NCI-H2196 treated with DMSO at 0.1 percent for 48 hours (cell line): ENCODE measurements at regions not wholly inside any gene's neighbourhood (a gene's known extent, or its start where the extent isn't known, plus 50 kb on each side); places are given as distances from the start of the nearest gene placed in this dataset.

Source experiments
- DNase-seq: peaks from one replicate; lab custom pipeline; 2025; ENCODE audit not compliant: unreplicated experiment; lab: John Stamatoyannopoulos, UW

DNA sequence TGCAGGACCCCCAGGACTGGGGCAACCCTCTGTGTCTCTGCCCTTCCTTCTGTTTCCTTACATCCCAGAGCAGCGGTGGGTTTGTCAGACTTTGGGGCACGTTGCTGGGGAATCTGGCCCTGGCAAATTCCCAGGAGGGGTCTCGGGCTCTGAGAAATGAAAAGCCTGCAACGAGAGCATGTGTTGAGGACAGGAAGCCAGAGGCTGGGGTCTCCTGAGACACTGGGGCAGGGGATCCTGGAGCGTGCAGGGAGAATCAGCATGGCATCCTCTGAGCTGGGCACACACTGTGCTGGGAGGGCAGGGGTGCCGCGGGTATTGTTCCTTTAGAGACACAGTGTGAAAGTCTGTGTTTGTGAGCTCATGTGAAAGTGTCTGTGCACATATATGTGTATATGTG, 279.9 kb upstream of the PPP2R2D start:
- no peak for DNase-seq

GRCh38 chr10:131621784-131622624, 278.8 kb upstream of the PPP2R2D start:
- no peak for DNase-seq

DNA sequence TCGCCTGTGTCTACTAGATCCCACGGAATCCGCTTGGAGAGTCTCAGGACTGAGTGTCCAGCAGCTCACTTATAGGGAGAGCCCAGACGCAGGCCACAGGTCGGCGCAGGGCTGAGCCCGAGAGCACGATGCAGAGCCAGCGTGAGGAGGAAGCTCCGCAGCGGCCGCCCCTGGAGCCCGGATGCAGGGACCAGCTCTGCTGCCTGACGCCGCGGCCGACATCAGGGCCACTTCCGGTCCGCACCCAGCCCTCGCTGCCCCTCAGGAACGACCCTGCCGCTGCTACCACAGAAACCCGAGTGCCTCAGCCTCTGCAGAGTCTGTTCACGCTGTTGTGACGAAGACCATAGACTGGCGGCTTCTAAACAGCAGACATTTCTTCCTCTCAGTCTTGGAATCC, 275.8 kb upstream of the PPP2R2D start:
- no peak for DNase-seq

DNA sequence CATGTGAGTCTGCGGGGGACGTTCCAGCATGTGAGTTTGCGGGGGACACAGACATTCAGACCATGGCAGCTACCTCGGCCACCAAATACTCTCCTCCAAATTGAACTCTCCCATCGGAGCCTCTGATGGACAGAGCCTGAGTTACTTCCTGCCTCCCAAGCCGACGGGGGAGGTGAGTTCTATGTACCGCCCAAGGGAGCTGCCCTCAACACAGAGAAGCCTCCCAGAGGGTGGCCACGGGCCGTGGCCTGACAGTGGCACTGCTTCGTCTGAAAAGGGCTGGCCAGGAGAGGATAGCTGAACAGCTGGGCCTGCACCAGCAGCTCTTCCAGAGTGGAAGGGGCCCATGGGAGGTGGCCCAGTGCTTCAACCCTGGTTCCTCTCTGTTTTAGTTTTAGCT, 274.5 kb upstream of the PPP2R2D start:
- no peak for DNase-seq

DNA sequence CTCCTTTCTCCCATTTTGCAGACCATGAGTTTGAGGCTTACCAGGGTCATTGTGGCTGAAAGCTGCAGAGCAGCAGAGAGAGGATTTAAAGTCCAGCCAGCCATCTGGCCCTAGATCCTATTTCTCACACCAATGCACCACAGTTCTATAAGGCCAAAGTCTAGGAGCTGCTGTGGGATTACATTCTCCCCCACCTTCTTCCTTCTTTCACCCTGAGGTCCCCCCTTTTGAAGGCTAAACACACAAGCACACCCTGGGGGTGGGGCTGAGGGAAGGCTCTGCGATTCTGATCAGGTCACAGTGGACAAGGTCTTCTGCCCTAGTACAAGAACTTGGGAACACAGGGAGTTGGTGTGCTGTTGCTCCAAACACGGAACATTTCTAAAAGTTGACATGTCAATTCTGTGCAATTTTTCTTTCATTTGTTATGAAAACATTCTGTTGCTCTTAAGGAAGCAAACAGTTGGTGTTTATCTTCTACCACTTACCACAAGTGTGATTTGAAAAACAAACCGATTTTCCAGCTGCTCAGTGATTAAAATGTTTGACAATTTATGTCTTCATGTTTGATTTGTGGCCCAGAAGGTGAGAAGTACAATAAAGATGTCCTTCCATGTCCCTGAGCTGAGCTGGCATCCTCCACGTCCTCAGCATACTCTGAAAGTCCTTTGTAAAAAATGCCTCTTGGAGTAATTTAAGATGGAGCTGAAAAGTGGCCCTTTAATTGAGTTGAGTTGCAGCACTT, 271.6 kb upstream of the PPP2R2D start:
- DNase-seq: no peak

DNA sequence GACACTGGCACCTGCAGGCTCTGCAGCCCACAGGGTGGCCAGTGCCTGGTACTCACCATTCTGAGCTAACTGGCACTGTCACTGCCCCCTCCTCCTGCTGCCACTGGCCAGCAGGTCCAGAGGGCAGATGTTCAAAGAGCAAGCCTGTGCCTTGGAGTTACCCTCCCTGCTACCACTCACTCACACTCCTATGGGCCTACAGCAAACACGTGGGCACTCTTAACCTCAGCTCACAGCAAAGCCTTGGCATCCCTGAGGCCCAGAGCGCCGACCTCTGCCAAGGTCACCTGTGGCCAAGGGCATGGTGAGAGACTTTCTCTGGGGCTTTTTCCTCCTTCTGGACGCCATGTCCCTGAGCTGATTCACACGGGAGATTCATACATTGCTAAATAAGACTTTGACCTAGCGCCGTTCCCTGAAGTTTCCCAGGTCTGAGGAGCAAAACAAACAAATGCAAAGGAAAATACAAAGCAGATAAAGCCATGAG, 270.0 kb upstream of the PPP2R2D start:
- DNase-seq: no peak

- no peak for DNase-seq
Measured at GRCh38 chr10:131631619-131632018, 269.2 kb upstream of the PPP2R2D start.

- no peak for DNase-seq
Measured at GRCh38 chr10:131635564-131636015, 265.2 kb upstream of the PPP2R2D start.

DNA sequence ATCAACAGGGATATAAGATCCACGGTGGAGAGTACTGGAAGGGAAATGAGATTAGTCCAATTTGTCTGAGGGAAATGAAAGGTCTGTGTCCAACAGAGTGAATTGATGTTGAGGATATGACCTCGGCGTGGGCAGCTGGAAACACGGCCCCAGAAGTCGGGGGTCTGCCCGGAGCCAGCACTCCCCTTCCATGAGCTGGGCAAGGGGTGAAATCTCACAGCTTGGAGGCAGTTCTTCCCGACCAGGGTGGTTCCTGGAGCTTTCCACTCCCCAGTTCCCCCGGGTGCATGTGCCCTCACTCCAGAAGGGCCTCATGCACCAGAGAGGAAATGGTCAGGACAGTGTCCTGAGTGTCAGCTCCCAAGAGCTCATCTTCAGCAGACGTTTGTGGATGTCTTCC, 264.7 kb upstream of the PPP2R2D start:
- no peak for DNase-seq

GRCh38 chr10:131636841-131637724, 263.7 kb upstream of the PPP2R2D start:
- no peak for DNase-seq

GRCh38 chr10:131638049-131638879, 262.5 kb upstream of the PPP2R2D start:
- DNase-seq: no peak

- DNase-seq: no peak
Measured at GRCh38 chr10:131638880-131639278, 261.9 kb upstream of the PPP2R2D start.

DNA sequence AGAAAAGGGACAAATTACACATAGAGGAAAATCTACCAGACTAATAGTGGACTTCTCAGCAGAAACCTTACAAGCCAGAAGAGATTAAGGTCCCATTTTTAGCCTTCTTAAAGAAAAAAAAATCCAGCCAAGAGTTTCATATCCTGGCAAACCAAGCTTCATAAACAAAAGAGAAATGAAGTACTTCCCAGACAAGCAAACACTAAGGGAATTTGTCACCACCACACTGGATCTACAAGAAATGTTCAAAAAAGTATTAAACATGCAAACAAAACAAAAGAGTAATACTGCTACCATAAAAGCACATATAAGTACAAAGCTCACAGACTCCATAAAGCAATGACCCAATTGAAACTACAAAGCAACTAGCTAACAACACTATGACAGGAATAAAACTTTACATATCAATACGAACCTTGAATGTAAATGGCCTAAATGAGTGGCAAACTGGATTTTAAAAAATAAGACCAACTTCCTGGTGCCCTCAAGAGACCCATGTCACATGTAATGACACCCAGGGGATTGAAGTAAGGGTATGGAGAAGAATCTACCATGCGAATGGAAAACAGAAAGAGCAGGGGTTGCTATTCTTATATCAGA, 260.7 kb upstream of the PPP2R2D start:
- DNase-seq: no peak

DNA sequence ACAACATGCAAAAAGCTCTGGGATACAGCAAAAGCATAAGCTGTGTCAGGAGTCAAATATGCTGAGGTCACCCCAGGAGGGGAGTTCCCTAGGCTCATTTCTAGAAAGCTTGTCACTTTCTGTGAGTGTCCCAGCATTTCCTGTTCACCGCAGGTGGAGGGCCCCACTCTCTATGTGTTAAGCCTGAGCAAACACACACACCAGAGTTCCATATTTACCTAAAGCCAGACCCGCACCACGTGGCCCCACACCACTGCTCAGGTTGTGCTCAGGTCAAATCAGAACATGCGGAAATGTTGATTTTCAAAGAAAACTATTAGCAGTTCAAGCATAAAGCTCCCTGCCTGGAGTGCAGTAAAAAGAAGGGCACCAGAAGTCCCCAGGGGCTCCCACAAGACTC, 259.6 kb upstream of the PPP2R2D start:
- DNase-seq: no peak

DNA sequence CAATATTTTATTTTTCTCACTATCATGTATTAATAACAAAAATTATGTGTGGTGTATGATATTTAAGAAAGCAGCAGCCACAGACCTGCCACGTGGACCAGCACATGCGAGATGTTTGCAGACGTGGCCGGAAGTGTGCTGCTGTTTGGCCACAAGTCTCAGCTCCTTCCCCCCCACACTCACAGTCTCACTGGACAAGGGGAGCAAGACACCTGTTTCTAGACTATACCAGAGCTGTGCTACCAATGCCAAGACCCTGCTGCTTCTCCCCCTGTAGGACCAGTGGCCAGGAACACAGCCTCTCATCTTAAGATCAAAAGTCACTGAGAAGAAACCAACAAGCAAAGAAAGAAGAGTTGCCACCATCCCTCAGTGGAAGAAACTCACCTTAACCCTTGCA, 258.9 kb upstream of the PPP2R2D start:
- DNase-seq: no peak

GRCh38 chr10:131642966-131643365, 257.8 kb upstream of the PPP2R2D start:
- DNase-seq: no peak

DNA sequence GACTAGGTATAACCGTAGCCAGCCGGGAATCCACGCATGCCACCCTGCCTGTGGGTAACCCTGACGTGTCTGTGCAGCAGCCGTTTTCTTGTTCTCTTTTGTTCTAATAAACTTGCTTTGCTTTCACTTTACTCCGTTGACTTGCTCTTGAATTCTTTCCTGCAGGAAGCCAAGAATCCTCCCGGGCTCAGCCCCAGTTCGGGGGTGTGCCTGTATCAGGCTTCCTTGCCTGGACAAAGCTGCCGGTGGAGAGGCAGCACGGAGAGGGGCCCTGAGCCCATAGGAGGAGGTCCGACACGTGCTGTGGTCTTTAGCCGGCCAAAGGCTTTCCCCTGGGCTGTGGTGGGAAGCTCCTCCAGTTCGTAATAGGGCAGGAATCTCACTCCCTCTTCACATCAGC, 256.5 kb upstream of the PPP2R2D start:
- DNase-seq: no peak

GRCh38 chr10:131644864-131645658, 255.7 kb upstream of the PPP2R2D start:
- DNase-seq: no peak

DNA sequence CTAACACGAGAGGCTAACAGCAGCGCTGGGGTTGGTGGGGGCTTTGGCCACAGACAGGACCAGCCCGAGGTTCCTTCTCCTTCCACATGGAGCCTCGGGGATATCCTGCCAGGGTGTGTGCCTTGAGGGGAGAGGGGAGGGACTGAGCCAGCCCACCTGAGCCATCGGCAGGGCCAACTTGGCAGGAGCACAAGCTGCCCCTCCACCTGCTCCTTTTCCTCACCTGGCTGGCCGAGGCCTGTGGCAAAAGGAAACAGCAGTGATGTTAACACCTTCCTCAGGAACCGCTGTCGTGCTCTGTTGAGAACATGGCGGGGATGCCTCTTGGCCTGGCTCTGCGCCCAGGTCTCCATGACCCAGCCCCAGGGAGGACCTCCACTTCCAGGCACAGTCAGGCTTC, 255.1 kb upstream of the PPP2R2D start:
- DNase-seq: no peak
